Astrocyte (in vitro differentiated cells and primary cell): ENCODE measurements at regions not wholly inside any gene's neighbourhood (a gene's known extent, or its start where the extent isn't known, plus 50 kb on each side); places are given as distances from the start of the nearest gene placed in this dataset.

Source experiments
- DNase-seq: peaks from one replicate; pipeline ENCODE4 v3.0.0-alpha.2; 2010; ENCODE audit warnings: low read depth
- FAIRE-seq: peaks from 2 replicates; lab custom pipeline; 2011; peaks lifted over from hg19 to GRCh38; lab: Jason Lieb, UNC
- H2AFZ ChIP-seq: 2 replicates; pipeline ENCODE4 v1.6.0; 2012; ENCODE audit warnings: low read depth, low read length, inconsistent platforms
- H3K27ac ChIP-seq: 2 replicates; pipeline ENCODE4 v1.5.1; 2011; ENCODE audit warnings: low read depth, low read length, inconsistent platforms
- H3K27me3 ChIP-seq: 2 replicates; pipeline ENCODE4 v1.6.0; 2011; ENCODE audit warnings: low read length, inconsistent platforms; ENCODE audit not compliant: insufficient read depth
- H3K36me3 ChIP-seq: 2 replicates; pipeline ENCODE4 v1.5.1; 2011; ENCODE audit warnings: low read length, inconsistent platforms; ENCODE audit not compliant: insufficient read depth
- H3K4me1 ChIP-seq: 2 replicates; pipeline ENCODE4 v1.5.1; 2011; ENCODE audit warnings: low read length, inconsistent platforms; ENCODE audit not compliant: insufficient read depth
- H3K4me2 ChIP-seq: 2 replicates; pipeline ENCODE4 v1.6.0; 2012; ENCODE audit warnings: low read length, inconsistent platforms
- H3K4me3 ChIP-seq: 2 replicates; pipeline ENCODE4 v1.5.1; 2011; ENCODE audit warnings: low read depth, mild to moderate bottlenecking, low read length, inconsistent platforms; ENCODE audit not compliant: insufficient read depth
- H3K79me2 ChIP-seq: 2 replicates; pipeline ENCODE4 v1.6.0; 2012; ENCODE audit warnings: mild to moderate bottlenecking, low read length, inconsistent platforms; ENCODE audit not compliant: insufficient read depth
- H3K9ac ChIP-seq: 2 replicates; pipeline ENCODE4 v1.6.0; 2012; ENCODE audit warnings: mild to moderate bottlenecking, low read length, inconsistent platforms
- H3K9me3 ChIP-seq: 2 replicates; pipeline ENCODE4 v1.5.1; 2012; ENCODE audit warnings: low read depth, mild to moderate bottlenecking, low read length, inconsistent platforms; ENCODE audit not compliant: insufficient read depth
- H4K20me1 ChIP-seq: 2 replicates; pipeline ENCODE4 v1.6.0; 2012; ENCODE audit warnings: low read length, inconsistent platforms; ENCODE audit not compliant: insufficient read depth
- H3K27ac Mint-ChIP-seq: one replicate; pipeline ENCODE4 v1.8.0; 2021; ENCODE audit warnings: mild to moderate bottlenecking, mixed read lengths; ENCODE audit not compliant: unreplicated experiment
- H3K27me3 Mint-ChIP-seq: one replicate; pipeline ENCODE4 v1.8.0; 2021; ENCODE audit warnings: low read depth, mixed read lengths; ENCODE audit not compliant: unreplicated experiment
- H3K36me3 Mint-ChIP-seq: one replicate; pipeline ENCODE4 v1.8.0; 2021; ENCODE audit warnings: low read depth, mixed read lengths; ENCODE audit not compliant: unreplicated experiment
- H3K4me1 Mint-ChIP-seq: one replicate; pipeline ENCODE4 v1.8.0; 2021; ENCODE audit warnings: low read depth, mixed read lengths; ENCODE audit not compliant: unreplicated experiment
- H3K4me3 Mint-ChIP-seq: one replicate; pipeline ENCODE4 v1.8.0; 2021; ENCODE audit warnings: mild to moderate bottlenecking, moderate library complexity, mixed read lengths; ENCODE audit not compliant: unreplicated experiment
- H3K9me3 Mint-ChIP-seq: one replicate; pipeline ENCODE4 v1.8.0; 2021; ENCODE audit warnings: mild to moderate bottlenecking, mixed read lengths; ENCODE audit not compliant: unreplicated experiment
- EZH2 ChIP-seq: IDR thresholded peaks from 2 replicates; pipeline ENCODE4 v1.6.1; 2012; ENCODE audit warnings: mild to moderate bottlenecking, low read length, inconsistent platforms; ENCODE audit not compliant: insufficient read depth
- TF ChIP-seq, protein P1 (sequence below): IDR thresholded peaks from 2 replicates; pipeline ENCODE4 v1.5.1; 2011; ENCODE audit warnings: low read depth, mild to moderate bottlenecking, inconsistent platforms, low read length, moderate library complexity; ENCODE audit not compliant: insufficient read depth

DNA sequence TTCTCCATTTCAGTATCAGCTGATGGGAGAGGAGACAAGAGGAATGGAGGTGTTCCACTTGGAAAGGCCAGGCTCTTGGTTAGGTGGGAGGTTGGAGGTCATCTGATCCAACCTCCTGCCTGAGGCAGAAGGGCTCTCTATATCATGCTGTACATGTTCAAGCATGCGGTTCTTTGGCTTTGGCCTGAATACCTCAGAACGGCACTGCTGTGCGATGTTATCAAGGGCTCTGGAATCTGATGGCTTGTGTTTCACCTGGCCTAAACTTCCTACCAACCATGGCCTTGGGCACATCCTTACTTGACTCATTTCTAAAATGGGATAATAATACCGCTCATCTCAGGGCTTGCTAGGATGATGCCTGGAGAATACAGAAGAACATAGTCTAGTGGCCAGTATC is 90.1 kb upstream of the FAM169A start:
- Mint-ChIP-seq H3K27me3 (no peaks in the 10 kb centered on the region), H3K9me3 (peaks cover 15% of the 10 kb centered on the region), H3K4me3 (no peak overlapping the region), H3K27ac (peak overlapping the region; percentile 27), H3K36me3 (no peaks in the 10 kb centered on the region), H3K4me1 (peaks cover 21% of the 10 kb centered on the region)
- no peak overlapping the region for H3K4me2 ChIP-seq
- no peaks in the 10 kb centered on the region for H3K36me3 ChIP-seq
- H2AFZ ChIP-seq = no peak overlapping the region
- H3K9me3 ChIP-seq = no peaks in the 10 kb centered on the region
- no peak for TF ChIP-seq EZH2
- TF ChIP-seq, protein P1, sequence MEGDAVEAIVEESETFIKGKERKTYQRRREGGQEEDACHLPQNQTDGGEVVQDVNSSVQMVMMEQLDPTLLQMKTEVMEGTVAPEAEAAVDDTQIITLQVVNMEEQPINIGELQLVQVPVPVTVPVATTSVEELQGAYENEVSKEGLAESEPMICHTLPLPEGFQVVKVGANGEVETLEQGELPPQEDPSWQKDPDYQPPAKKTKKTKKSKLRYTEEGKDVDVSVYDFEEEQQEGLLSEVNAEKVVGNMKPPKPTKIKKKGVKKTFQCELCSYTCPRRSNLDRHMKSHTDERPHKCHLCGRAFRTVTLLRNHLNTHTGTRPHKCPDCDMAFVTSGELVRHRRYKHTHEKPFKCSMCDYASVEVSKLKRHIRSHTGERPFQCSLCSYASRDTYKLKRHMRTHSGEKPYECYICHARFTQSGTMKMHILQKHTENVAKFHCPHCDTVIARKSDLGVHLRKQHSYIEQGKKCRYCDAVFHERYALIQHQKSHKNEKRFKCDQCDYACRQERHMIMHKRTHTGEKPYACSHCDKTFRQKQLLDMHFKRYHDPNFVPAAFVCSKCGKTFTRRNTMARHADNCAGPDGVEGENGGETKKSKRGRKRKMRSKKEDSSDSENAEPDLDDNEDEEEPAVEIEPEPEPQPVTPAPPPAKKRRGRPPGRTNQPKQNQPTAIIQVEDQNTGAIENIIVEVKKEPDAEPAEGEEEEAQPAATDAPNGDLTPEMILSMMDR = no peak
- H3K4me1 ChIP-seq = peaks cover 22% of the 10 kb centered on the region
- no peaks in the 10 kb centered on the region for H3K79me2 ChIP-seq
- DNase-seq (no peak), FAIRE-seq (no peak)
- no peak overlapping the region for H3K4me3 ChIP-seq
- no peaks in the 10 kb centered on the region for H3K27me3 ChIP-seq
- H3K9ac ChIP-seq = no peak overlapping the region
- no peaks in the 10 kb centered on the region for H4K20me1 ChIP-seq
- H3K27ac ChIP-seq = no peak overlapping the region

DNA sequence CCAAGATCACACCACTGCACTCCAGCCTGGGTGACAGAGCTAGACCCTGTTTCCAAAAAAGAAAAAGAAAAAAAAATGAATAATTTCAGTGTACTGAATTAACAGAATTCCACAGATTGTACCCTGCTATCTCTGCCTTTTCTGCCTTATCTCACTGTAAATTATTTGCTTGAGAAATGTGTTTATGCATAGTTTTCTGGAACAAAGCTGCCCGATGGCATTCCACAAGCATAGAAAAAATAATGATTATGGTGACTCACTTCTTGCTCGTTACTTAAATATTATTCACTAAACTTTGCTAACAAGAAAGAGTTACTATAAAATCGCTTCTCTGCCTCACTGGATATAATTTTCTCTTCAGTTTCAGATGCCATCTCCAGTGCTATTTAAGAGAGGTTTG is 88.7 kb upstream of the FAM169A start:
- TF ChIP-seq, protein P1 = no peak
- TF ChIP-seq EZH2 = no peak
- no peak for FAIRE-seq
- H3K9ac ChIP-seq = no peak overlapping the region
- Mint-ChIP-seq H3K27ac (no peak overlapping the region), H3K9me3 (peaks cover 15% of the 10 kb centered on the region), H3K36me3 (no peaks in the 10 kb centered on the region), H3K4me1 (peaks cover 28% of the 10 kb centered on the region), H3K4me3 (no peak overlapping the region), H3K27me3 (no peaks in the 10 kb centered on the region)
- no peaks in the 10 kb centered on the region for H3K9me3 ChIP-seq
- peak; percentile 63 for DNase-seq
- H3K79me2 ChIP-seq = no peaks in the 10 kb centered on the region
- no peaks in the 10 kb centered on the region for H3K36me3 ChIP-seq
- H3K4me1 ChIP-seq = peaks cover 29% of the 10 kb centered on the region
- peak overlapping the region; percentile 43 for H3K27ac ChIP-seq
- H2AFZ ChIP-seq = no peak overlapping the region
- no peak overlapping the region for H3K4me3 ChIP-seq
- peak overlapping the region; percentile 36 for H3K4me2 ChIP-seq
- no peaks in the 10 kb centered on the region for H3K27me3 ChIP-seq
- H4K20me1 ChIP-seq = no peaks in the 10 kb centered on the region

DNA sequence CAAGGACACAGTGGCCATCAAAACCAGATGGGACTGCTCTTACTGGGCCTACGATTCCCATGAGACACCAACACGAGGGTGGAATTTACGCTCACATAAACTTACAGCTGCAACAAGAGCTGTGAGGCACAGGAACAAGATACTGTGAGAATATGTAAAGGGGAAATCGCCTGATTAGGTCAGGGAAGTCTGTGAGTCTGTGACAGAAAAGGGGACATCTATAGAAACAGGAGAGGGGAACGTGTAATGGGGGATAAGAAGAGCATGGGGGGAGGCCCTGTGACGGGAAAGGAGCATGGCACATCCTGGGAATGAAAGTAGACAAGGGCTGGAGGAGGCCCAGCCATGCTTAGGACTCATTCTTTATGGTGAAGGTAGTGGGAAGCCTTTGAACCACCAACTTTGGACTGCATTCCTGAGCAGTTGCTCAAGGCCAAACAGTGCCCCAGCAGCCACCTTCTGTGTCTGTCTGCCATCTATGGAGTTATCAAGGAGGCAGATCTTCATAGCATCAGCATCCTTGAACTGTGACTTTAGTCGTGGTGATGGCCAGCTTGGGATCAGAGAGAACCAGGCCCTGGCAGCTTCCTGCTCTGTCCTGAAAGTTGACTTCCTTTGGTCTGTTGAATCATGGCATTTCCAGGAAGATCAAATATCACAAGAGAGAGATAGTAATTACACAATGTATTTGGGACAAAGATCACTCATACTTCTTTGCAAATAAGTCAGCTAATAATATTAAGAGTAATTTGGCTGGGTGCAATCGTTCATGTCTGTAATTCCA is 87.9 kb upstream of the FAM169A start:
- Mint-ChIP-seq H3K36me3 (no peaks in the 10 kb centered on the region), H3K4me3 (no peak overlapping the region), H3K9me3 (peaks cover 15% of the 10 kb centered on the region), H3K4me1 (peaks cover 31% of the 10 kb centered on the region), H3K27me3 (no peaks in the 10 kb centered on the region), H3K27ac (peak overlapping the region; percentile 71)
- Histone ChIP-seq H3K4me1 (peaks cover 29% of the 10 kb centered on the region), H3K9me3 (no peaks in the 10 kb centered on the region), H3K36me3 (no peaks in the 10 kb centered on the region), H4K20me1 (no peaks in the 10 kb centered on the region), H3K4me2 (peak overlapping the region; percentile 36), H2AFZ (peak overlapping the region; percentile 36), H3K9ac (peak overlapping the region; percentile 2), H3K4me3 (no peak overlapping the region), H3K27ac (peak overlapping the region; percentile 43), H3K27me3 (no peaks in the 10 kb centered on the region), H3K79me2 (no peaks in the 10 kb centered on the region)
- TF ChIP-seq, protein P1 = no peak
- no peak for TF ChIP-seq EZH2
- DNase-seq = peak; percentile 65
- peak; percentile 85 for FAIRE-seq
